Ovary (tissue), 7 donors: ENCODE measurements at regions not wholly inside any gene's neighbourhood (a gene's known extent, or its start where the extent isn't known, plus 50 kb on each side); places are given as distances from the start of the nearest gene placed in this dataset.

Source experiments
- DNase-seq, 5 donors: peaks; one replicate each; pipeline ENCODE4 v3.0.0-alpha.2; 2019 to 2020
- H3K27ac ChIP-seq, 2 donors: fragments of 200-600 bp; one replicate each; pipeline versions ENCODE4 v1.5.1 to v1.8.0; 2019 to 2022
- H3K27me3 ChIP-seq: fragments of 200-600 bp; one replicate; pipeline ENCODE4 v1.8.0; 2022
- H3K36me3 ChIP-seq: fragments of 200-600 bp; sonication (generic); one replicate; pipeline ENCODE4 v1.5.1; 2019
- H3K4me1 ChIP-seq: one replicate; pipeline ENCODE4 v1.8.1; 2013; ENCODE audit warnings: mild to moderate bottlenecking, moderate library complexity; ENCODE audit not compliant: insufficient read depth
- H3K4me3 ChIP-seq: fragments of 200-600 bp; sonication (generic); one replicate; pipeline ENCODE4 v1.5.1; 2017
- H3K9me3 ChIP-seq, 2 donors: fragments of 200-600 bp in 1 of 2; sonication (generic) in 1 of 2; one replicate each; pipeline versions ENCODE4 v1.5.1 to v1.8.1; 2013 to 2019; ENCODE audit warnings: mild to moderate bottlenecking in 1 of 2, moderate library complexity in 1 of 2
- EP300 ChIP-seq: sonication (generic); formaldehyde crosslinking; IDR thresholded peaks from one replicate; pipeline ENCODE4 v1.6.1; 2017; ENCODE audit warnings: antibody characterized with exemption
- POLR2A ChIP-seq: fragments of 450-650 bp; IDR thresholded peaks from one replicate; pipeline ENCODE4 v1.6.1; 2017; ENCODE audit warnings: antibody characterized with exemption, mild to moderate bottlenecking, moderate library complexity
- WGBS, 3 donors: extraction: QIAGEN DNeasy Blood & Tissue Kit in 1 of 3; methylation state at CpG; one replicate each; pipeline versions ENCODE4 v1.1.5 to v1.1.7; 2013 to 2017; 5-methylcytosine and 5-hydroxymethylcytosine counted together
- intact Hi-C, 4 donors: fragments of 100-400 bp; cut with DNase I; formaldehyde crosslinking; loops; one replicate each; pipeline versions ENCODE4 v1.11.0 to v1.15.1; 2022 to 2023
- TF ChIP-seq, protein P1 (sequence below), 3 donors: fragments of 450-650 bp in 2 of 3; fragments of 200-600 bp in 1 of 3; IDR thresholded peaks; one replicate each; pipeline versions ENCODE4 v1.5.1 to v1.8.0; 2016 to 2022; ENCODE audit warnings: antibody characterized with exemption in 3 of 3, mild to moderate bottlenecking in 1 of 3
- donor health status: DM: no; HTN: no; CAD: no; lungs with moderate emphysema.
- donor health status: DM: no; HTN: no; CAD: no.
- donor health status: Bipolar disorder and iron deficiency.
- donor health status: DM: no; HTN: no; CAD: no.
- donor health status: DM: yes; HTN: yes; CAD: no.

DNA sequence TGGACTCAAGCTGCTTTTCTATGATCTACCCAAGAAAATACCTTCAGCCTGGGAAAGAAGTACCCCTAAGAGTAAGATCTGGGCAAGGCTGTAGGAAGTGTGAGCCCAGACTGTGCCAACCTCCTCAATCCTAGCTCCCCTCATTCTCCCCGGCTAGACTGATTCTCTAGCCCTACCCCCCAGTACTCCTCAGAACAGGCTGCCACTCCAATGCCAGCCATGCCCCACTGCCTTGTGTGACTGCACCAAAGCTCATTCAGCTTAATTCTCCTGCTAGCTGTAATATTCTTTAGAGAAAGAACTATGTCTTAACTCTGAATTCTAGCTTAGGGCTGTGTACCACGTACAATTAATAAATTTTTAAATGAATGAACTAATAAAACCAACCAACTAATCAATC, 92.6 kb upstream of the AKIP1 start:
- H3K27me3 ChIP-seq: no peaks in the 10 kb centered on the region
- H3K9me3 ChIP-seq: no peaks in the 10 kb centered on the region
- DNase-seq: no peak
- H3K27ac ChIP-seq: no peak overlapping the region
- H3K36me3 ChIP-seq: no peaks in the 10 kb centered on the region
- intact Hi-C loops: no loop called here
- WGBS, 3 donors: 87 to 94% (median 92%) methylated on average over 2 of the region's 2 CpGs
- H3K4me3 ChIP-seq: no peak overlapping the region
- TF ChIP-seq, protein P1, sequence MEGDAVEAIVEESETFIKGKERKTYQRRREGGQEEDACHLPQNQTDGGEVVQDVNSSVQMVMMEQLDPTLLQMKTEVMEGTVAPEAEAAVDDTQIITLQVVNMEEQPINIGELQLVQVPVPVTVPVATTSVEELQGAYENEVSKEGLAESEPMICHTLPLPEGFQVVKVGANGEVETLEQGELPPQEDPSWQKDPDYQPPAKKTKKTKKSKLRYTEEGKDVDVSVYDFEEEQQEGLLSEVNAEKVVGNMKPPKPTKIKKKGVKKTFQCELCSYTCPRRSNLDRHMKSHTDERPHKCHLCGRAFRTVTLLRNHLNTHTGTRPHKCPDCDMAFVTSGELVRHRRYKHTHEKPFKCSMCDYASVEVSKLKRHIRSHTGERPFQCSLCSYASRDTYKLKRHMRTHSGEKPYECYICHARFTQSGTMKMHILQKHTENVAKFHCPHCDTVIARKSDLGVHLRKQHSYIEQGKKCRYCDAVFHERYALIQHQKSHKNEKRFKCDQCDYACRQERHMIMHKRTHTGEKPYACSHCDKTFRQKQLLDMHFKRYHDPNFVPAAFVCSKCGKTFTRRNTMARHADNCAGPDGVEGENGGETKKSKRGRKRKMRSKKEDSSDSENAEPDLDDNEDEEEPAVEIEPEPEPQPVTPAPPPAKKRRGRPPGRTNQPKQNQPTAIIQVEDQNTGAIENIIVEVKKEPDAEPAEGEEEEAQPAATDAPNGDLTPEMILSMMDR (IDR thresholded peaks at IDR 0.05): no peak
- TF ChIP-seq EP300 (no peak), POLR2A (no peak)
- H3K4me1 ChIP-seq: peaks cover 3% of the 10 kb centered on the region

DNA sequence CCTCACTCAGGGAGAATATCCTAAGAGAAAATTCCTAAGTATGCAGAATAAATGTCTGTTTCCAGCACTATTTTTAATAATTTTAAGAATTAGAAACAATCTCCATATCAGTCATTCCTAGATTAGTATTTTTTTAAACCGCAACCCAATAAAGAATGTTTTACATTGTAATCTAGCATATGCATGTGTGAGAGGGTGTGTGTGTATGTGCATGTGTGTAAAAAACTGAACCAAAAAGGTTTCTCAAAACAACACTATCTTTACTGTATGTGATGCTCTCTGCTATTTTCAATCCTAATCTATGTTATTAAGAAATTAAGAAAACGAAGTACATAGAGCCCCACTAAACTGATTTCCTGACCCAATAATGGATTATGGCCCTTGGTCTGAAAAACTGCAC, 90.6 kb upstream of the AKIP1 start:
- no peak for DNase-seq
- no peaks in the 10 kb centered on the region for H3K9me3 ChIP-seq
- TF ChIP-seq, protein P1 (IDR thresholded peaks at IDR 0.05): no peak
- TF ChIP-seq EP300 (no peak), POLR2A (no peak)
- H3K27me3 ChIP-seq: no peaks in the 10 kb centered on the region
- no peaks in the 10 kb centered on the region for H3K36me3 ChIP-seq
- intact Hi-C loops: no loop called here
- no peak overlapping the region for H3K4me3 ChIP-seq
- no peaks in the 10 kb centered on the region for H3K4me1 ChIP-seq
- no peak overlapping the region for H3K27ac ChIP-seq
- 32 to 67% (median 54%) methylated on average over 2 of the region's 2 CpGs for WGBS, 3 donors

DNA sequence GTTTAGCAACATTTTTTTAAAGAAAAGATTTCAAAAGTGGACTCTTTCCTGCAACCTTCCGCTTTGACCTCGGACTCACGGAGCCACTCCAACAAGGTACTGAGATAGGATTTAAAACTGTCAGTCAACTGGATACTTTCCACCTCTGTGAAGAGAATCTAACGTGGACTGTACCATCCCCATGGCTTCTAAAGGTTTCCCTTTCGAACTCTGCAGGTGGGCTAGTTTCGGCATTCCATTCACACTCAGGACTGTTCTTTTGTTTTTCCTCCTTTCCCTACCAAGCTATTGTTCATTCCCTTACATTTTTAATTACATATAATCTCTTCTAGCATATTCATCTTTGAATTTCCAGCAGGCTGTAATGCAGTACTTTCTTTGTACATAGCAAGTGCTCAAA, 88.5 kb upstream of the AKIP1 start:
- Histone ChIP-seq H3K36me3 (no peaks in the 10 kb centered on the region), H3K27ac (no peak overlapping the region), H3K4me1 (peaks cover 15% of the 10 kb centered on the region), H3K27me3 (no peaks in the 10 kb centered on the region), H3K4me3 (no peak overlapping the region), H3K9me3 (no peaks in the 10 kb centered on the region)
- 79 to 81% (median 81%) methylated on average over 6 of the region's 6 CpGs for WGBS, 3 donors
- intact Hi-C loops: no loop called here
- TF ChIP-seq, protein P1 (IDR thresholded peaks at IDR 0.05): no peak
- TF ChIP-seq EP300 (no peak), POLR2A (no peak)
- DNase-seq: no peak

GRCh38 chr11:8823174-8823742, 87.7 kb upstream of the AKIP1 start:
- no peaks in the 10 kb centered on the region for H3K27me3 ChIP-seq
- H3K9me3 ChIP-seq: no peaks in the 10 kb centered on the region
- intact Hi-C loops: no loop called here
- DNase-seq: no peak
- WGBS, 3 donors: 62 to 88% (median 64%) methylated on average over 2 of the region's 2 CpGs
- no peak overlapping the region for H3K27ac ChIP-seq
- no peaks in the 10 kb centered on the region for H3K36me3 ChIP-seq
- H3K4me3 ChIP-seq: no peak overlapping the region
- TF ChIP-seq POLR2A (no peak), EP300 (no peak)
- TF ChIP-seq, protein P1 (IDR thresholded peaks at IDR 0.05): no peak
- H3K4me1 ChIP-seq: peaks cover 21% of the 10 kb centered on the region
